ENCODE measurements at regions not wholly inside any gene's neighbourhood (a gene's known extent, or its start where the extent isn't known, plus 50 kb on each side); places are given as distances from the start of the nearest gene placed in this dataset.

DNA sequence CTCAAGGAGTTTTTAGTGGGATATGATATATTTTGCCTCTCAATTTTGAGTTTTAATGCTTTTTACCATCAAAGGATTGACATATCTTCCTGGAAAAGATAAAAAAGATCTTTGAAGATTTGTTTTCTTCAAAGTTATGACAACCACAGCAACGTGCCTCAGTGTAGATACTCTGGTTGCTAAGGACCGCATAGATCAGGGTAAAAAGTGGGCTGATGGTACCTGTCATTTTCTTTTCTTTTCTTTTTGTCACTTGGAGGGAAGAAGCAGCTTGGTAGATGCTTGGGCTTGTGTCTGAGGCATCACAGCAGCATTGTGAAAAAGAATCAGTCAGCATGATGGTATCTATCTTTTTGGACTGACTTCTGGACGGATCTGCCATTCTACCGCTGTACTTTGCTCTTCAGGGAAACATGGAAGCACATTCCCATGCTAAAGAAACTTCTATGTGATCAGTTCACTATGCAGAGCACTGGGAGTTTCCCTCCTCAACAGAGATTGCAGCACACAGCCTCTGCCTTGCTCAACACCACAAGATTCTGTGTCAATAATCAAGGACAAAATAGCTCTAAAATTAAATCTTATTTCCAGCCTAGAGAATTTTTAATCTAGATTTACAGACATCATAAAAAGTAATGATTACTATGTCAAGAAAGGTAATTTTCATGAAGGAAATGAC is 54.8 kb upstream of the SGK1 start:
- TF ChIP-seq CTCF (IDR thresholded peaks at IDR 0.05) (no peak), POLR2A (IDR thresholded peaks at IDR 0.05) (no peak)

Measured in right lobe of liver (tissue), 4 donors.